HG02798 (cell line): ENCODE measurements at regions not wholly inside any gene's neighbourhood (a gene's known extent, or its start where the extent isn't known, plus 50 kb on each side); places are given as distances from the start of the nearest gene placed in this dataset.
"Not testable (repeated sequence)": the region's sequence is repeated elsewhere in the genome, so short reads cannot be mapped to it uniquely, and the experiment has no call there.

Experiments
- ATAC-seq: cut with Tn5 transposase; IDR thresholded peaks from one replicate; pipeline ENCODE4 v1.9.1; 2021; ENCODE audit warnings: mild to moderate bottlenecking; ENCODE audit not compliant: unreplicated experiment, poor library complexity

GRCh38 chr15:21774760-21775159, 102.8 kb downstream of the POTEB start:
- not testable (repeated sequence) for ATAC-seq

DNA sequence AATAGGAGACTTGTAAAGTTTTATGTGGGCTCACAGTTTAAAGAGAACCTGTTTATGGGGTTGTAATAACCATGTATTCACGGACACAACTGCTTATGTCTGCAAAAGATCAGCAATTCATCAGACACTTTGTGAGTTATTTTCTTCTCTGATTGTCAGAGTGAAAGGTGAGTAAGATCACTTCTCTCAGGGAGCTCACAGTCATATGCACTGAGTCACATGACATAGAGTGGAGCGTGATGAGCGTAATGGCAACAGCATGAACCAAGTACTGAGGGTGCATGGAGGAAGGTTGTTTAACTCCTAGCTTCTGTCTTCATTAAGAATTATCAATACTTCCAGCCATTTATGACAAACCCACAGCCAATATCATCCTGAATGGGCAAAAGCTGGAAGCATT, 111.0 kb downstream of the POTEB start:
- ATAC-seq, result not testable (repeated sequence)

GRCh38 chr15:21763756-21764155, 113.8 kb downstream of the POTEB start:
- ATAC-seq, result not testable (repeated sequence)

GRCh38 chr15:21760250-21761023, 117.1 kb downstream of the POTEB start:
- not testable (repeated sequence) for ATAC-seq

DNA sequence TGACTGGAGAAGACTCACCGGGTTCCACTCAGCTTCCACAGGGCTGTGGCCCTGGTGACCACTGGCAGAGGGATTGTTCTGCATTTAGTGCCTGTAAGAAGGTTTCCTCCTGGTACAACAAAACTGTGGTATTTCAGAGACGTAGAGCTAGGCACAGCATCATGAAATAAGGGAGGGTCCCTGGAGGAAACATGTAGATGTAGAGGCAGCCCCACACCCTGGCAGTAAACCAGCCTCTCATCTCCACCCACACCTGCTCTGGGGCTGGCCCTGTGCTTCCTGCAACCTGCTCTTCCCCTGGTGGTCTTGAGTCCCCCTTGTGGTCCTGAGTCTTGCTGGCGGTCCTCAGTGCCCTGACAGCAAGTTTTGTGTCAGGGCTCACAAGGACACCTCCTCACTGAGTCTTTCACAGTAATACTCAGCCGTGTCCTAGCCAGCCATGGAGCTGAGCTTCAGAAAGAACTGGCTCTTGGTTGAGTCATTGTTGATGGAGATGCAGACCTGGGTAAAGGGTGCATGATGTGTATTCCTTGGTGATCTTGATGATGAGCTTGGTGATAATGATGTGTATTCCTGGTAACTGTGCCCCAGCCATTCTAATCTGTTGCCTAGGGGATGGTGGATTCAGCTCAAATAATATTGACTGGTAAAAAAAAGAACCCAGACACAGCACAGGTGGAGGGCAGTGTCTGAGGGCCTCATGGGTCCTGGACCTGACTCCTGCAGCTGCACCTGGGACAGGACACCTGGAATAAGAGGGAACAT, 118.0 kb downstream of the POTEB start:
- ATAC-seq, result not testable (repeated sequence)

- not testable (repeated sequence) for ATAC-seq
Measured at GRCh38 chr15:21753838-21754237, 123.7 kb downstream of the POTEB start.

GRCh38 chr15:21752124-21752957, 125.2 kb downstream of the POTEB start:
- not testable (repeated sequence) for ATAC-seq

DNA sequence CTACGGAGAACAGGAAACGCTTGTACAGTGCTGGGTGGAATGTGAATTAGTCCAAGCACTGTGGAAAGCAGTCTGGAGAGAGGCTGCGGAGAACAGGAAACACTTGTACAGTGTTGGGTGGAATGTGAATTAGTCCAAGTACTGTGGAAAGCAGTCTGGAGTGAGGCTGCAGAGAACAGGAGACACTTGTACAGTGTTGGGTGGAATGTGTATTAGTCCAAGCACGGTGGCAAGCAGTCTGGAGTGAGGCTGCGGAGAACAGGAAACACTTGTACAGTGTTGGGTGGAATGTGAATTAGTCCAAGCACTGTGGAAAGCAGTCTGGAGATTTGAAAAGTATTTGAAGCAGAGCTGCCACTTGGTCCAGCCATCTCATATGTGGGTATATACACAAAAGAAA, 128.4 kb downstream of the POTEB start:
- not testable (repeated sequence) for ATAC-seq

GRCh38 chr15:21744245-21744915, 133.2 kb downstream of the POTEB start:
- ATAC-seq, result not testable (repeated sequence)

DNA sequence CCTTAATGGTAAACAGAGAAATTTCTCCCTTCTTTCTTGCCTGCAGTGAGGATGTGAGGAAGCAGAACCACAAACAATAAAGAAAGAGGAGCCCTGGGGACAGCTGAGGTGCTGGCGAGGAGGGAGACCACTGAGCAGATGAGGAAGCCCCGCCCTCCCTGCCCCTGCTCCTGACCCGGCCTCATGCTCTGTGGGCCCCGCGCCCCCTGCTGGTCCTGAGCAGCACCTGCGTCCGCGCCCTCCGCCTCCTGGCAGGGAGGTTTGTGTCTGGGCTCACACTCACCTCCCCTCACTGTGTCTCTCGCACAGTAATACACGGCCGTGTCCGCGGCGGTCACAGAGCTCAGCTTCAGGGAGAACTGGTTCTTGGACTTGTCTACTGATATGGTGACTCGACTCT, 135.5 kb downstream of the POTEB start:
- ATAC-seq, result peak; percentile 64

DNA sequence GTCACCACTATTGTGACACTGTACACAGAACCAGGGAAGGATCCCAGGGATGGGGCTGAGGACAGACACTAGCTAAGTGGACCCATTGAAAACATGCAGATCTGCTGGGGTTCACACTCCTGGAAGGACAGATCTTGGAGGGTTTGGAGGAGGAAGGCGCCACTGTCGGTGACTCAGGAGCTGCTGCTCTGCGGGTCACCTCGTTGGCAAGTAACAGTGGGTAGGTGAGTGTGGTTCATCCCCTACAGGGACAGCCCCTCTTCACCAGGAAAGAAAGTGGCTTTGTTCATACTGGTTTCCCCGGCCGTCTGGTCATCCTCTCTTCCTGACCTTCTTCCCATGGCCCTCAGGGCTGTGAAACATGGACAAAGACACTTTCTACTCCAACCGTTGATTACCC, 139.5 kb downstream of the POTEB start:
- ATAC-seq, result not testable (repeated sequence)

GRCh38 chr15:21736443-21736842, 141.1 kb downstream of the POTEB start:
- not testable (repeated sequence) for ATAC-seq

DNA sequence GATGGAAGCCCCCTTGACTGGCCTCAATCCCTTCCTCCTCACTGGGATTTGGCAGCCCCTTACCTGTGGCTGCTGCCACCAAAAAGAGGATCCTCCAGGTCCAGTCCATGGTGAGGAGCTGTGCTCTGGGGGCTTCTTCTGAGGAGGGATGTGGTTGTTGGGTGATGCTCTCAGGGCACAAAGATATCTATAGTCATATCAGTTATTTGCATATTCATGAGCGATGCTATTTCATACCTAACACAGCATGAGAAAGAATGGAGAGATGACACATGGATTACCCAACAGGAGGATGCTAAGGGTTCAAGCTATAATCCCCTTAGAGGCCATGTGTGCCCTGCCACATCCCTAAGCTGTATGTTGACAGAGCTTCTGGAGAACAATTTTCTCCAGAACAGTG, 141.7 kb downstream of the POTEB start:
- ATAC-seq, result not testable (repeated sequence)

GRCh38 chr15:21735368-21735767, 142.2 kb downstream of the POTEB start:
- ATAC-seq, result not testable (repeated sequence)

DNA sequence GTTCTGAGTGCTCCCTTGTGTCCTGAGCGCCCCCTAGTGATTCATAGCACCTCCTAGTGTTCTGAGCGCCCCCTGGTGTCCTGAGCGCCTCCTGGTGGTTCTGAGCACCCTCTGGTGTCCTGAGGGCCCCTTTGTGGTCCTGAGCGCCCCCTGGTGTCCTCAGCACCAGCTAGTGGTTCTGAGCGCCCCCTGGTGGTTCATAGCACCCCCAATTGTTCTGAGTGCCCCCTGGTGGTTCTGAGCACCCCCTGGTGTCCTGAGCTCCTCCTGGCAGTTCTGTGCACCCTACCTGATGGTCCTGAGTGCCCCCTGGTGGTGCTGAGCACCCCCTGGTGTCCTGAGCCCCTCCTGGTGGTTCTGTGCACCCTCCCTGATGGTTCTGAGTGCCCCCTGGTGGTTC, 146.0 kb downstream of the POTEB start:
- peak; percentile 57 for ATAC-seq

GRCh38 chr15:21730427-21731405, 146.8 kb downstream of the POTEB start:
- peak; percentile 77 for ATAC-seq

GRCh38 chr15:21724988-21725387, 152.5 kb downstream of the POTEB start:
- ATAC-seq, result not testable (repeated sequence)

GRCh38 chr15:21721115-21721514, 156.4 kb downstream of the POTEB start:
- ATAC-seq, result not testable (repeated sequence)

- ATAC-seq, result peak; percentile 84
Measured at GRCh38 chr15:21718779-21719178, 158.8 kb downstream of the POTEB start.
